ENCODE measurements at regions not wholly inside any gene's neighbourhood (a gene's known extent, or its start where the extent isn't known, plus 50 kb on each side); places are given as distances from the start of the nearest gene placed in this dataset.

DNA sequence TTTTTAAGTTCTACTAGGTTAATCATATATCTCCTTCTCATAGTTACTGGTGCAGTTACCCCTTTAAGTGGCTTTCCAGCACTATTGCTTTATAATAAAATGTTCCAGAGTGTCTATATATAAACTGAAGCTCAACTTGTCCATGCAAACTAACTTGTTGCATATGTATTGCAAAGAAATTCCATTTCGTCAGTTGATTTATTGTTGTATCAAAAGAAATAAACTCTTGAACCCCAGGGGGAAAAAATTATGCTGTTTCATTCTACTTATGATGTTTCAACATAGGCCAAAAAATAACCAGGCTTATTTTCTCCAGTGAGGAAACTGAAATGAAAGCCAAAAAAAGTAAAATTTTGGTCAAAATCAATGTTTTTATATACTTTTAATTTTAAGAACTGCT lies 491.9 kb downstream of the NR4A2 start:
- TF ChIP-seq, protein P1, sequence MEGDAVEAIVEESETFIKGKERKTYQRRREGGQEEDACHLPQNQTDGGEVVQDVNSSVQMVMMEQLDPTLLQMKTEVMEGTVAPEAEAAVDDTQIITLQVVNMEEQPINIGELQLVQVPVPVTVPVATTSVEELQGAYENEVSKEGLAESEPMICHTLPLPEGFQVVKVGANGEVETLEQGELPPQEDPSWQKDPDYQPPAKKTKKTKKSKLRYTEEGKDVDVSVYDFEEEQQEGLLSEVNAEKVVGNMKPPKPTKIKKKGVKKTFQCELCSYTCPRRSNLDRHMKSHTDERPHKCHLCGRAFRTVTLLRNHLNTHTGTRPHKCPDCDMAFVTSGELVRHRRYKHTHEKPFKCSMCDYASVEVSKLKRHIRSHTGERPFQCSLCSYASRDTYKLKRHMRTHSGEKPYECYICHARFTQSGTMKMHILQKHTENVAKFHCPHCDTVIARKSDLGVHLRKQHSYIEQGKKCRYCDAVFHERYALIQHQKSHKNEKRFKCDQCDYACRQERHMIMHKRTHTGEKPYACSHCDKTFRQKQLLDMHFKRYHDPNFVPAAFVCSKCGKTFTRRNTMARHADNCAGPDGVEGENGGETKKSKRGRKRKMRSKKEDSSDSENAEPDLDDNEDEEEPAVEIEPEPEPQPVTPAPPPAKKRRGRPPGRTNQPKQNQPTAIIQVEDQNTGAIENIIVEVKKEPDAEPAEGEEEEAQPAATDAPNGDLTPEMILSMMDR (IDR thresholded peaks at IDR 0.05): no peak
- TF ChIP-seq POLR2A (IDR thresholded peaks at IDR 0.05) (no peak), EP300 (IDR thresholded peaks at IDR 0.05) (no peak), POLR2AphosphoS5 (IDR thresholded peaks at IDR 0.05) (no peak)

Data from gastroesophageal sphincter (tissue), 3 donors.